ENCODE measurements at regions not wholly inside any gene's neighbourhood (a gene's known extent, or its start where the extent isn't known, plus 50 kb on each side); places are given as distances from the start of the nearest gene placed in this dataset.

GRCh38 chr11:96763244-96763643 lies 373.4 kb downstream of the JRKL start:
- Histone ChIP-seq H3K9me3 (ENCODE audit: low read depth, low read length) (no peaks in the 10 kb centered on the region), H2AFZ (ENCODE audit: low read length) (no peak overlapping the region), H3K4me3 (ENCODE audit: insufficient read depth, low read length) (no peak overlapping the region), H3K4me1 (ENCODE audit: insufficient read depth, low read length) (no peaks in the 10 kb centered on the region), H3K4me2 (ENCODE audit: insufficient read depth, low read length) (no peak overlapping the region), H3K27ac (ENCODE audit: low read depth, low read length) (no peak overlapping the region), H3K79me2 (ENCODE audit: insufficient read depth, low read length) (no peaks in the 10 kb centered on the region), H3K36me3 (ENCODE audit: insufficient read depth, low read length) (no peaks in the 10 kb centered on the region), H3K27me3 (ENCODE audit: insufficient read depth, low read length) (no peaks in the 10 kb centered on the region), H4K20me1 (ENCODE audit: insufficient read depth, low read length) (no peaks in the 10 kb centered on the region)
- DNase-seq (ENCODE audit: insufficient read length, low spot score, missing footprints) = no peak
- no peak for TF ChIP-seq CTCF (IDR thresholded peaks at IDR 0.05; ENCODE audit: extremely low read depth, low read depth, low read length)

GRCh38 chr11:96778272-96778671 lies 388.5 kb downstream of the JRKL start:
- no peaks in the 10 kb centered on the region for H4K20me1 ChIP-seq (ENCODE audit: insufficient read depth, low read length)
- H3K27ac ChIP-seq (ENCODE audit: low read depth, low read length) = no peak overlapping the region
- DNase-seq (ENCODE audit: insufficient read length, low spot score, missing footprints) = no peak
- no peak for TF ChIP-seq CTCF (IDR thresholded peaks at IDR 0.05; ENCODE audit: extremely low read depth, low read depth, low read length)
- no peaks in the 10 kb centered on the region for H3K9me3 ChIP-seq (ENCODE audit: low read depth, low read length)
- H3K4me2 ChIP-seq (ENCODE audit: insufficient read depth, low read length) = no peak overlapping the region
- no peaks in the 10 kb centered on the region for H3K4me1 ChIP-seq (ENCODE audit: insufficient read depth, low read length)
- H2AFZ ChIP-seq (ENCODE audit: low read length) = no peak overlapping the region
- H3K27me3 ChIP-seq (ENCODE audit: insufficient read depth, low read length) = no peaks in the 10 kb centered on the region
- no peaks in the 10 kb centered on the region for H3K36me3 ChIP-seq (ENCODE audit: insufficient read depth, low read length)
- H3K79me2 ChIP-seq (ENCODE audit: insufficient read depth, low read length) = no peaks in the 10 kb centered on the region
- H3K4me3 ChIP-seq (ENCODE audit: insufficient read depth, low read length) = no peak overlapping the region

- no peak for DNase-seq (ENCODE audit: insufficient read length, low spot score, missing footprints)
- Histone ChIP-seq H2AFZ (ENCODE audit: low read length) (no peak overlapping the region), H3K9me3 (ENCODE audit: low read depth, low read length) (no peaks in the 10 kb centered on the region), H4K20me1 (ENCODE audit: insufficient read depth, low read length) (no peaks in the 10 kb centered on the region), H3K27ac (ENCODE audit: low read depth, low read length) (no peak overlapping the region), H3K4me2 (ENCODE audit: insufficient read depth, low read length) (no peak overlapping the region), H3K4me1 (ENCODE audit: insufficient read depth, low read length) (no peaks in the 10 kb centered on the region), H3K79me2 (ENCODE audit: insufficient read depth, low read length) (no peaks in the 10 kb centered on the region), H3K4me3 (ENCODE audit: insufficient read depth, low read length) (no peak overlapping the region), H3K27me3 (ENCODE audit: insufficient read depth, low read length) (no peaks in the 10 kb centered on the region), H3K36me3 (ENCODE audit: insufficient read depth, low read length) (no peaks in the 10 kb centered on the region)
- TF ChIP-seq CTCF (IDR thresholded peaks at IDR 0.05; ENCODE audit: extremely low read depth, low read depth, low read length) = no peak
Observed at GRCh38 chr11:96779030-96779429, 389.2 kb downstream of the JRKL start.

- H3K27ac ChIP-seq (ENCODE audit: low read depth, low read length) = no peak overlapping the region
- no peak for TF ChIP-seq CTCF (IDR thresholded peaks at IDR 0.05; ENCODE audit: extremely low read depth, low read depth, low read length)
Observed at GRCh38 chr11:96781082-96781481, 391.3 kb downstream of the JRKL start.

More at GRCh38 chr11:96781082-96781481, 391.3 kb downstream of the JRKL start:
- H3K4me1 ChIP-seq (ENCODE audit: insufficient read depth, low read length) = no peaks in the 10 kb centered on the region
- H3K9me3 ChIP-seq (ENCODE audit: low read depth, low read length) = no peaks in the 10 kb centered on the region
- H3K4me3 ChIP-seq (ENCODE audit: insufficient read depth, low read length) = no peak overlapping the region
- no peaks in the 10 kb centered on the region for H4K20me1 ChIP-seq (ENCODE audit: insufficient read depth, low read length)
- no peaks in the 10 kb centered on the region for H3K36me3 ChIP-seq (ENCODE audit: insufficient read depth, low read length)
- no peak for DNase-seq (ENCODE audit: insufficient read length, low spot score, missing footprints)
- H2AFZ ChIP-seq (ENCODE audit: low read length) = no peak overlapping the region
- no peaks in the 10 kb centered on the region for H3K79me2 ChIP-seq (ENCODE audit: insufficient read depth, low read length)
- no peaks in the 10 kb centered on the region for H3K27me3 ChIP-seq (ENCODE audit: insufficient read depth, low read length)
- H3K4me2 ChIP-seq (ENCODE audit: insufficient read depth, low read length) = no peak overlapping the region

All from osteoblast (primary cell).